CD4-positive, CD25-positive, alpha-beta regulatory T cell (primary cell): ENCODE measurements at regions not wholly inside any gene's neighbourhood (a gene's known extent, or its start where the extent isn't known, plus 50 kb on each side); places are given as distances from the start of the nearest gene placed in this dataset.

Source experiments
- ATAC-seq, 2 donors: fragments of 150-1000 bp; cut with Tn5 transposase; one replicate each; pipeline ENCODE4 v1.10.0; 2021; ENCODE audit warnings: low read depth in 2 of 2, moderate number of reproducible peaks in 2 of 2, moderate library complexity in 1 of 2
- DNase-seq, 3 donors: peaks; one replicate each; pipeline versions ENCODE4 v3.0.0 to v3.0.0-alpha.2; 2012 to 2022; ENCODE audit warnings: mixed read lengths in 1 of 3
- H3K27ac ChIP-seq: one replicate; pipeline ENCODE4 v1.7.0; 2013; ENCODE audit warnings: mild to moderate bottlenecking, low read length; ENCODE audit not compliant: insufficient read depth, poor library complexity, severe bottlenecking
- H3K27me3 ChIP-seq: one replicate; pipeline ENCODE4 v1.7.0; 2013; ENCODE audit warnings: low read length; ENCODE audit not compliant: control insufficient read depth, insufficient read depth
- H3K36me3 ChIP-seq: one replicate; pipeline ENCODE4 v1.7.0; 2013; ENCODE audit warnings: mild to moderate bottlenecking, low read length, moderate library complexity; ENCODE audit not compliant: control insufficient read depth, insufficient read depth
- H3K4me1 ChIP-seq: 2 replicates; pipeline ENCODE4 v1.7.0; 2013; ENCODE audit warnings: mild to moderate bottlenecking, low read length; ENCODE audit not compliant: insufficient read depth, control insufficient read depth, poor library complexity, severe bottlenecking
- H3K4me3 ChIP-seq: one replicate; pipeline ENCODE4 v1.7.0; 2013; ENCODE audit warnings: low read depth, mild to moderate bottlenecking, low read length, moderate library complexity
- H3K9me3 ChIP-seq, 2 experiments: 1 replicate in 1 of 2; 2 replicates in 1 of 2; pipeline ENCODE4 v1.7.0; 2013; ENCODE audit warnings: low read length in 2 of 2, mild to moderate bottlenecking in 1 of 2, moderate library complexity in 1 of 2; ENCODE audit not compliant: control insufficient read depth in 2 of 2
- H3K27ac Mint-ChIP-seq, 3 donors: one replicate each; pipeline ENCODE4 v1.8.0; 2020 to 2022; ENCODE audit warnings: mild to moderate bottlenecking in 3 of 3, mixed read lengths in 3 of 3, moderate library complexity in 2 of 3
- H3K27me3 Mint-ChIP-seq: one replicate; pipeline ENCODE4 v1.8.0; 2022; ENCODE audit warnings: mild to moderate bottlenecking, mixed read lengths
- H3K36me3 Mint-ChIP-seq: one replicate; pipeline ENCODE4 v1.8.0; 2020; ENCODE audit warnings: mixed read lengths
- H3K4me1 Mint-ChIP-seq, 4 donors: one replicate each; pipeline ENCODE4 v1.8.0; 2020 to 2022; ENCODE audit warnings: mixed read lengths in 4 of 4, mild to moderate bottlenecking in 1 of 4
- H3K4me3 Mint-ChIP-seq, 4 donors: one replicate each; pipeline ENCODE4 v1.8.0; 2020 to 2022; ENCODE audit warnings: mild to moderate bottlenecking in 4 of 4, mixed read lengths in 4 of 4, moderate library complexity in 3 of 4
- H3K9me3 Mint-ChIP-seq, 7 donors: one replicate each; pipeline ENCODE4 v1.8.0; 2020 to 2022; ENCODE audit warnings: mixed read lengths in 7 of 7, mild to moderate bottlenecking in 3 of 7, moderate library complexity in 2 of 7

DNA sequence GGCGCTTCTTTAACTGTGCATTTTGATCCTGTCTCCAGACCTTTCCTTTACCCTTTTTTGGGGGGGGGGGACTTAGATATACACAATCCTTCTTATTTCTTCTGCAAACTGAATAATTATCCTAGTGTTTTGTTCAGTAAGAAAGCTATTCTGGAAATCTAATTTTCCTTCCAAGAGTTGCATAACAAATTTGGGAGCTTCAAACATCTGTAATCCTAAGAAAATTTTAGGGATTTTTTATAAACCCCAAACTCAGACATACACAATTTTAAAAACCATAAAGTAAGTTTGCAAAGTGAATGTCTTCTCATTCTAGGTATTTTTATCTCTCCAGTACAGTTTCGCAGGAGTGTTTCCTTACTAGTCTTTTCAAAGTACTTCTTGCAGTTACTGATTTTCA is 182.7 kb upstream of the E2F7 start:
- no peak overlapping the region for H3K27ac ChIP-seq
- no peaks in the 10 kb centered on the region for H3K4me1 ChIP-seq
- H3K4me3 ChIP-seq, result no peak overlapping the region
- Mint-ChIP-seq H3K4me1 (no peaks in the 10 kb centered on the region), H3K27me3 (no peaks in the 10 kb centered on the region), H3K4me3 (no peak overlapping the region), H3K27ac (no peak overlapping the region), H3K9me3 (peaks cover 0 to 10% (median 2%) of the 10 kb centered on the region in 7 donors), H3K36me3 (no peaks in the 10 kb centered on the region)
- DNase-seq (no peak), ATAC-seq (no peak)
- no peaks in the 10 kb centered on the region for H3K36me3 ChIP-seq
- no peaks in the 10 kb centered on the region for H3K9me3 ChIP-seq
- H3K27me3 ChIP-seq, result no peaks in the 10 kb centered on the region

DNA sequence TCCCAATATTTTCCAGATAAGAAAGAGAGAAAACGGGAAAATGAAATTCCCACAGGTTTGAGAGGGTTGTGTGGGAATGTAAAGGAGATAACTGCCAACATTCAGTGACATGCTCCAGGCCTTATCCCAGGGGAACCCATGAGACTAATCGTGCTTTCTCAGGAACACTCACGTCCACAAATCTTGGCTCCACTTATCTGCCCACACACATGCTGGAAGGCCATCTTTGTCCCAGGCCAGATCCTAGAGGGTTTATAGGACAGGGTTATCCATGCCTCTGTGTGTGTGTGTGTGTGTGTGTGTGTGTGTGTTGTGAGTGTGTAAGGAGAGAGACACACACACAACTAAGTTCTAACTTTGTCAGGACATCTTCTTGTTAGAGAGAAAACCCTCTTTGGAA is 182.2 kb upstream of the E2F7 start:
- Mint-ChIP-seq H3K36me3 (no peaks in the 10 kb centered on the region), H3K9me3 (peaks cover 0 to 6% (median 1%) of the 10 kb centered on the region in 7 donors), H3K27ac (no peak overlapping the region), H3K4me3 (no peak overlapping the region), H3K4me1 (no peaks in the 10 kb centered on the region), H3K27me3 (no peaks in the 10 kb centered on the region)
- no peaks in the 10 kb centered on the region for H3K4me1 ChIP-seq
- H3K36me3 ChIP-seq, result no peaks in the 10 kb centered on the region
- H3K27ac ChIP-seq, result no peak overlapping the region
- no peak for DNase-seq
- ATAC-seq, result no peak
- H3K27me3 ChIP-seq, result no peaks in the 10 kb centered on the region
- H3K4me3 ChIP-seq, result no peak overlapping the region
- no peaks in the 10 kb centered on the region for H3K9me3 ChIP-seq

DNA sequence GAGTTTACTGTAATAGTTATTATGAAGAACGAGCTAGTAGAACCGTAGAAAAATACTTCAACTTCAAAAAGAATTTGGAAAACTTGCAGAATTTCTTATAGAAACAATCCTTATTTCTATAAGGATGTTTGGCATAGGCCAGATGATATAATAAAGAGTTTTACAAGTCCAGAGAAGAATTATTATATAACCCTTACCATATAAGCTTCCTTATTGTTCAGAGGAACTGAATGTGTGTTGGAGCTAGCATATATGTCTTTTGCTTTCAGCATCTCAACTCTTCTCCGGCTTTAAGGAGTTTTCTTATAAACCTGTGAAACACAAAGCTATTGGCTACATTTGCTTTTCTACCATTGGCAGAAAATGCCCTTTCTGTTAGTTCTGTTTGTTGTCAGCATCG is 178.0 kb upstream of the E2F7 start:
- H3K9me3 Mint-ChIP-seq, result peaks cover 0 to 4% (median 0%) of the 10 kb centered on the region in 7 donors
- no peaks in the 10 kb centered on the region for H3K36me3 ChIP-seq
- H3K4me1 ChIP-seq, result no peaks in the 10 kb centered on the region
- H3K4me3 ChIP-seq, result no peak overlapping the region
- H3K27ac Mint-ChIP-seq, result no peak overlapping the region
- H3K27me3 ChIP-seq, result no peaks in the 10 kb centered on the region
- no peaks in the 10 kb centered on the region for H3K36me3 Mint-ChIP-seq
- no peaks in the 10 kb centered on the region for H3K9me3 ChIP-seq
- DNase-seq (no peak), ATAC-seq (no peak)
- H3K4me3 Mint-ChIP-seq, result no peak overlapping the region
- no peaks in the 10 kb centered on the region for H3K27me3 Mint-ChIP-seq
- H3K4me1 Mint-ChIP-seq, result no peaks in the 10 kb centered on the region
- H3K27ac ChIP-seq, result no peak overlapping the region

DNA sequence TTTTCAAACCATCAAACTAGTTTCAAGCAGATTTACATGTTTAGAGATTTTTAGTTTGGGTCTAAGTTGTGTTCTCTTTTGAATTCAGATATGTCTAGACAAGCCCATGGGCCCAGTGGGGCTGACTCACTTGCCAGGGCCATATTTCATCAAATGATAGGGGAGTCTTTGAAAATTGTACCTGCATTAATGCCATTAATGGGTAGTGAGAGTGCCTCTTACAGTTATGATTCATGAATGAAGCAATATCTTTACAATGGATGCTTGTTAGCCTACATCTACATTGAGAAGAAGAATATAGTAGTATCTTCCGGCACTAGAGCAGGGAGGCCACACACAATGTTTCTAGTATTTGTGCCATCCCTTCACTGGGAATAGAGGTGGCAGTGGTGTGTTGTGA is 174.2 kb upstream of the E2F7 start:
- Mint-ChIP-seq H3K27me3 (no peaks in the 10 kb centered on the region), H3K4me3 (no peak overlapping the region), H3K27ac (no peak overlapping the region), H3K36me3 (no peaks in the 10 kb centered on the region), H3K4me1 (no peaks in the 10 kb centered on the region), H3K9me3 (peaks cover 0 to 6% (median 0%) of the 10 kb centered on the region in 7 donors)
- no peaks in the 10 kb centered on the region for H3K27me3 ChIP-seq
- H3K9me3 ChIP-seq, result no peaks in the 10 kb centered on the region
- DNase-seq, result no peak
- no peak overlapping the region for H3K27ac ChIP-seq
- H3K36me3 ChIP-seq, result no peaks in the 10 kb centered on the region
- H3K4me3 ChIP-seq, result no peak overlapping the region
- no peak for ATAC-seq
- H3K4me1 ChIP-seq, result no peaks in the 10 kb centered on the region

DNA sequence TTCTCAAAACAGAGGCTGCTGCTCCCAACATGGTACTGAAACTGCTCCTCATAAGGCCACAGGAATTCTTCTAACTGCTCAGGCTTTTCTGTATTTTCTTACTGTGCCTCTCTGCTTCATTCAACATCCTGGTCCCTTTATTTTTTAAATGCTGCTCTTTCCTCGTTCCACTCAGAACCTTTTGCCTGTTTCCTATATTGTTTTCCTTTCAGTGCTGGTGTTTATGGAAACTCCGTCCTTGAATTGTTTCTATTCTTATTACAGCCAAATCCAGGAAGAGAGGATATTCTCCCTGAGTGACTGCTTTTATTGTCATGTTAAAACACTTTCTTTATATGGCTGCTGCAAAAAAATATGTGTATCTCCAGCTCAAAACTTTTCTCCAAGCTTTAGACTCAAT is 173.0 kb upstream of the E2F7 start:
- no peaks in the 10 kb centered on the region for H3K36me3 Mint-ChIP-seq
- ATAC-seq (no peak), DNase-seq (no peak)
- H3K4me1 Mint-ChIP-seq, result no peaks in the 10 kb centered on the region
- H3K27ac ChIP-seq, result no peak overlapping the region
- H3K4me3 Mint-ChIP-seq, result no peak overlapping the region
- no peaks in the 10 kb centered on the region for H3K4me1 ChIP-seq
- no peak overlapping the region for H3K27ac Mint-ChIP-seq
- H3K36me3 ChIP-seq, result no peaks in the 10 kb centered on the region
- no peak overlapping the region for H3K4me3 ChIP-seq
- no peaks in the 10 kb centered on the region for H3K27me3 Mint-ChIP-seq
- H3K9me3 ChIP-seq, result no peaks in the 10 kb centered on the region
- H3K27me3 ChIP-seq, result no peaks in the 10 kb centered on the region
- H3K9me3 Mint-ChIP-seq, result peaks cover 0 to 6% (median 0%) of the 10 kb centered on the region in 7 donors

DNA sequence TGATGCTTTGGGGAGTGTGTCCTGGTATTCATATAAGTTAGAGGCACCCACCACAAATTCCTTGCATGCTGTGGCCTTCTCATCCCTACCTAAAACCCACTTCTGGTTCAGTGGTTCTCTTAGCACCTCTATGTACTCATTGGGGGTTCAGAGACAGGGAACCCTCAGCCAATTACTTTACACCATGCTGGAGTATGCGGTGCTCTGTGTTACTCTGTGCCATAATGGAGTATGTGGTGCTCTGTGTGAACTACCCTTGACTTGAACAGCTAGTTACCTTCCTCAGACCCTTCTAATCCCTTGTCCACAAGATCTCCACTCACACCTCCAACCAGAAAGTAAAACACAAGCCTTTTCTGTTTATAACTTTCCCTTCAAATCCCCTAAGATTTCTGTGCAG is 172.5 kb upstream of the E2F7 start:
- no peaks in the 10 kb centered on the region for H3K36me3 Mint-ChIP-seq
- ATAC-seq, result no peak
- no peak overlapping the region for H3K4me3 Mint-ChIP-seq
- no peaks in the 10 kb centered on the region for H3K27me3 ChIP-seq
- no peaks in the 10 kb centered on the region for H3K36me3 ChIP-seq
- H3K4me1 ChIP-seq, result no peaks in the 10 kb centered on the region
- no peaks in the 10 kb centered on the region for H3K4me1 Mint-ChIP-seq
- no peak overlapping the region for H3K4me3 ChIP-seq
- H3K27ac Mint-ChIP-seq, result no peak overlapping the region
- no peaks in the 10 kb centered on the region for H3K9me3 ChIP-seq
- no peaks in the 10 kb centered on the region for H3K27me3 Mint-ChIP-seq
- H3K27ac ChIP-seq, result no peak overlapping the region
- DNase-seq, result no peak
- H3K9me3 Mint-ChIP-seq, result peaks cover 0 to 6% (median 0%) of the 10 kb centered on the region in 7 donors

DNA sequence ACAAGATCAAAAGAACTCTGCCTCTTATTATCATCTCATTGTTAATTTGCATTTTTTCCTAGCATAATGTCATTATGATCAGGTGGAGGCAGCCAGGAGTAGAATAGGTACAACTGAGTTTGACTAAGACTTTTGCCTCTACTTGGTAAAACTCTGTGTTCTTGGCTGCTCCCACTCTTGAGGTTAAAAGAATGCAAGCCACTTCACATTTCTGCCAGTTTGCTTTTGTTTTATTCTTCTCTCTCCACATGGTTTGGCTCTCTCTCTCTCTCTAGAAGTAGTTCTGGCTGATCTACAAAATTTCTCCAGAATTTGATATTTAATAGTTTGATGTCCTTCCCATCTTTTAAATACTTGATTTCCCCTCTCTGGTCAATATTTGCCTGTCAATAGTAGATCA is 170.7 kb upstream of the E2F7 start:
- no peak overlapping the region for H3K4me3 Mint-ChIP-seq
- Histone ChIP-seq H3K27ac (no peak overlapping the region), H3K9me3 (no peaks in the 10 kb centered on the region), H3K4me1 (no peaks in the 10 kb centered on the region), H3K27me3 (no peaks in the 10 kb centered on the region), H3K4me3 (no peak overlapping the region), H3K36me3 (no peaks in the 10 kb centered on the region)
- peaks cover 0 to 7% (median 0%) of the 10 kb centered on the region in 7 donors for H3K9me3 Mint-ChIP-seq
- DNase-seq (no peak), ATAC-seq (no peak)
- H3K4me1 Mint-ChIP-seq, result no peaks in the 10 kb centered on the region
- H3K27ac Mint-ChIP-seq, result no peak overlapping the region
- no peaks in the 10 kb centered on the region for H3K36me3 Mint-ChIP-seq
- H3K27me3 Mint-ChIP-seq, result no peaks in the 10 kb centered on the region

DNA sequence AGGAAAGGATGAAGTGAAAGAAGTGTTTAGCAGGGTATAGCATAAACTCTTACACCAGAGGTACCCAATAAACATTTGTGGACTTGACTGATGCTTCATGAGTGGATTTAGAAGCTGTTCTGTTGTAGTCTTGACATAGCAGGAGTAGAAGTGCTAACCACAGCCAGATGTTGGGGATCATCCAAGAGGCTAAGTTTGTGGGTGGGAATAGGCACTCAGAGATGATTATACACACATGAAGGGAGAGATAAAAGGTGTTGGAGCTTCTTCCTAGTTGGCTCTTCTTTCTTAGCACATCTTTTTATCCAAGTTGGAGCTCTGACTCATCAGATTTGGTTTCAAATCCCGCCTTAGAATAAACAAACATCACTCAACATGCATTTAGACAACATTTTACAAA is 166.7 kb upstream of the E2F7 start:
- Mint-ChIP-seq H3K4me1 (no peaks in the 10 kb centered on the region), H3K27me3 (no peaks in the 10 kb centered on the region), H3K27ac (no peak overlapping the region), H3K36me3 (no peaks in the 10 kb centered on the region), H3K4me3 (no peak overlapping the region), H3K9me3 (peaks cover 0 to 5% (median 0%) of the 10 kb centered on the region in 7 donors)
- no peaks in the 10 kb centered on the region for H3K27me3 ChIP-seq
- DNase-seq, result no peak
- H3K27ac ChIP-seq, result no peak overlapping the region
- no peak for ATAC-seq
- no peaks in the 10 kb centered on the region for H3K4me1 ChIP-seq
- H3K9me3 ChIP-seq, result no peaks in the 10 kb centered on the region
- no peaks in the 10 kb centered on the region for H3K36me3 ChIP-seq
- no peak overlapping the region for H3K4me3 ChIP-seq
